ENCODE measurements at regions not wholly inside any gene's neighbourhood (a gene's known extent, or its start where the extent isn't known, plus 50 kb on each side); places are given as distances from the start of the nearest gene placed in this dataset.
"Not testable (repeated sequence)": the region's sequence is repeated elsewhere in the genome, so short reads cannot be mapped to it uniquely, and the experiment has no call there.

DNA sequence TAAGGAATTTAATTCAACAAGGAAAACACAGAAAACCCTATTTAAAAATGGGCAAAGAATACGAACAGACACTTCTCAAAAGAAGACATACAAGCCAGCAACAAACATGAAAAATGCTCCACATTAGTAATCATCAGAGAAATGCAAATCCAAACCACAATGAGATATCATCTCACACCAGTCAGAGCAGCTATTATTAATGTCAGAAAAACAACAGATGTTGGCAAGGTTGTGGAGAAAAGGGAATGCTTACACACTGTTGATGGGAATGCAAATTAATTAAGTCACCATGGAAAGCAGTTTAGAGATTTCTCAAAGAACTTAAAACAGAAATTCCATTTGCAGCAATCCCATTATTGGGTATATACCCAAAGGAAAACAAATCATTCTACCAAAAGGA lies 55.2 kb downstream of the GCC1 start:
- no peak for DNase-seq

DNA sequence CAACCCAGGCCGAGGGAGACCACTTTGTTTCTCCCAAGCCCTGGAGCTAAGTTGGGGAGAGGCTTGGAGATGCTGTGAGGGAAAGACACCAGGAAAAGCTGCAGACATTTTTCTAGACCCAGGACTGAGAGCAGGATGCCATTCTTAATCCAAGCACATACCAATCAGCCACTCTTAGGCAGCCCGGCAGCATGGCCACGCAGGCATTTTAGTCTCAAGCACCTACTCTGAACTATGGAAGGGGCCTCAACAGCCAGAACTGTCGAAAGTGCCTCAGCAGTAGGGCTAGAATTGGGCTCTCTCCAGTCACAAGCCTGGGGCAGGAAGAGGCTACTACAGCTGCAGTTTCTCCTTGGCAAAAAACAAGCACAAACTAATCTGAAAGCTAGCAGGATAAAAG lies 57.8 kb downstream of the GCC1 start:
- no peak for DNase-seq

DNA sequence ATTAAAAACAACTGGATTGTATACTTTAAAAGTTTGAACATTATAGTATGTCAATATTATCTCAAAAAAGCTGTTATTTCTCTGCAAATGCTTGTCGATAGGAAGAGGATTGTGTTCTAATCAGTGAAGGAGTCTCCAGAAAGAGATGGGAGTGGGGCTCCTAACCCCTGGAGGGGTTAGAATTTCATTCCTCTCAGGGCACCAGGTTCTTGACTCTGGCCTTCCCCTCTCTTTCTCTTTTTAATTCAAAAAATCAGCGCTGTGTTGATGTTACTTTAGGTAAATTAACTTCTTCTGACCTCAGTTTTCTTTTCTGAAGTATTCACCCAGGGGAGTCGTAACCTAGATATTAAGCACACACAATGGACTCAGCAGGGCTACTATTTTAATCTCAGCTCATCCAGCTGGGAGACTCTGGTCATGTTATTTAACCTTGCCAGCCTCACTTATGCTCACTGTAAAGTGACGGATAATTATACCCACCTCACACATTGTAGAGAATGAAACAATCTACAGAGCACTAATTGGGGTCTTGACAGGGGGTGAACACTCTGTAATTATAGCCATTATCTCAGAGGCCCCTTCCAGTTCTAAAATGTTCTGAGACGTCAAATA lies 59.4 kb downstream of the GCC1 start:
- DNase-seq: no peak

DNA sequence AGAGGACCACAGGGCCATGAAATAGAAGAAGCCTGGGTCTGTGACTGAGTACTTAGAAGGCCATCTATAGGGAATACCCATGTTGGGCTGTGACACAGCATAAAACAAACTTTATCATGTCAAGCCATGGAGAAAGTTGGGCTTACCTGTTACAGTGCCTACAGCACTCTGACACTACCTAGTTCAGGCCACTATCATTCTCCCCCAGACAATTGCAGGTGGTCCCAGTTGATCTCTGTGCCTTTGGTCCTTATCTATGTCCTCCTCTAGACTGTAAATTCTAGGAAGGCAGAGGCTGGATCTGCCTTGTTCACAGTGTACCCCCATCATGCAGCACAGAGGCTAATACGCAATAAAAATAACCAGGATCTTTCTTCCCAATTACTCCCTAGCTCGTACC lies 69.1 kb downstream of the GCC1 start:
- no peak for DNase-seq

DNA sequence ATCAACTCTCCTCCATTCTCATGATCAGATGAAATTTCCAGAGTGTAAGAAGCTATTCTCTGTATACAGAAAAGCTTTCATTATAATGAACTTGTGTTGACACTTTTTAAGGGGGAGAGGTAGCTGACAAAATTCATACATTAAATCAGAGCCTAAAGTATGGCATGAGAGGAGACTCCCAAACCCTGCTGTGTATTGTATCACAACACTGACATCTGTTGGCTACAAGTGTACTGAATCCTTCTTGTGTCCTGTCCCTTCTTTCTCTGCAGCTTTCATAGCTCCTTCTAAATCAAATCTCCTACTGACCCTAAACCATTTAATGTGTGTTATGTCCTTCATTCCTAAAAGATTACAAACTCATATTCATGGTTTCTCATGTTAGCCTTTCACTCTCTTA lies 70.9 kb downstream of the GCC1 start:
- peak in 1 of 56 donors; percentile 6 for DNase-seq

DNA sequence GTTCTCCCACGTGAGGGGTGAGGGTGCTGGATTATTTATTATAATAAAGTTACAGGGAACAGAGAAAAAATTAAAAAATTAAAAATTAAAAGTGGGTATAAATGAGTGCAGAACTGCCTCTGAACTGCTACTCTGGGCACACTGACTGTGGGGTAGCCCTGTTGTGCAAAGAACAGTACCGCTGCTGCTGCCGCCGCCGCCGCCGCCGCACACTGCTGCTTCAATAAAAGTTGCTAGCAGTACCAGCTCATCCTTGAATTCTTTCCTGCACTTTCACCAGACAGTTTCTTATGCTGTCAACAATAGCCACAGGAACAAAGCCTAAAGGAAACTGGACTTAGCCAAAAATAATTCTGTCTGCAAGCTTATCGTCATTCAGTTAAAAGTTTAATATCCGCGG lies 72.1 kb downstream of the GCC1 start:
- no peak for DNase-seq

DNA sequence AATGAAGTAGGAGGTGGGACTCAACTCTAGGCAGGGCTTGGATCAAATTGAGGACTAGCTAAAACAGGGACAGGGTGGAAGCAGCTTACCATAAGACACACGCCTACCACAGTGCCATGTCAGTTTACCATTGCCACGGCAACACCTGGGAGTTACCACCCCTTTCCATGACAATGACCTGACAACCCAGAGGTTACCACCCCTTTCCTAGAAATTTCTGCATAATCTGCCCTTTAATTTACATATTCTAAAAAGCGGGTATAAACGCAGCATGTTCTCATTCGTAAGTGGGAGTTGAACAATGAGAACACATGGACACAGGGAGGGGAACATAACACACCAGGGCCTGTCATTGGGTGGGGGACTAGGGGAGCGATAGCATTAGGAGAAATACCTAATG lies 72.7 kb downstream of the GCC1 start:
- no peak for DNase-seq

DNA sequence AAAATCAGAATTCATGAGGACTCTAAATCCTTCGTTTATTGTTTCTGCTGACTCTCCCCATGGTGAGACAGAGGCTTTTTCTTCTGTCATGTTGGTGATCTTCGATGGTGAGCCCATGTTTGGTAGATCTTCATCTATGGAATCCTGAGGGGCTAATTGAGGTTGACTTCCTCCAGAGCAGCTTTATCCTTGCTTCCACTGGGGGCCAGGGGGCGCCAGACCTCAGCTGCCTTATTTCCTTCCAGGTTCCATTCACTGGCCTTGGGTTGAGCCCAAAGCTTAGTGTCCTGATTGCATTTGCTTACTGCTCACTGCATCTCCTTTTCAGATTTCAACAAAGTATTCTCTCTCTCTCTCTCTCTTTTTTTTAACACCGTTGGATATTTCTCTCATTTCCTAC lies 80.7 kb downstream of the GCC1 start:
- DNase-seq: peak in 1 of 56 donors; percentile 2

DNA sequence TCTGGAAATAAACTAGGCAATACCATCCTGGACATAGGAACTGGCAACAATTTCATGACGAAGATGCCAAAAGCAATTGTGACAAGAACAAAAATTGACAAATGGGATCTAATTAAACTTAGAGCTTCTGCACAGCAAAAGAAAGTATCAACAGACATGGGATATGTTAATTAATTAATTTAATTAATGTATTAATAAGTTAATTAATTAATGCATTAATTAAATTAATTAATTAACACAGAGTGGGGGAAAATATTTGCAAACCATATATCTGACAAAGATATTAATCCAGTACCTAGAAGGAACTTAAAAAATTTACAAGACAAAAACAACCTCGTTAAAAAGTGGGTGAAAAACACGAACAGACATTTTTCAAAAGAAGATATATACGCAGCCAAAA lies 83.6 kb downstream of the GCC1 start:
- DNase-seq: no peak

DNA sequence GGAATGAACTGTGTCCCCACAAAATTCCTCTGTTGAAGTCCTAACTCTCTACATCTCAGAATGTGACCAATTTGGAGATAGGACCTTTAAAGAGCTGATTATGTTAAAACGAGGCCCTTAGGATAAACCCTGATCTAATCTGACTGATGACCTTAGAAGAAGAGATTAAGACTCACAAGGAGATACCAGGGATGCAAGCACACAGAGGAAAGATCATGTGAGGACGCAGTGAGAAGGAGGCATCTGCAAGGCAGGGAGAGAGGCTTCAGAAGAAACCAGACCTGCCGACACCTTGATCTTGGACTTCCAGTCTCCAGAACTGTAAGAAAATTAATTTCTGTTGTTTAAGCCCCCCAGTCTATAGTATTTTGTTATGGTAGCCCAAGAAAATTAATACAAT lies 94.9 kb upstream of the ZNF800 start:
- no peak for DNase-seq

DNA sequence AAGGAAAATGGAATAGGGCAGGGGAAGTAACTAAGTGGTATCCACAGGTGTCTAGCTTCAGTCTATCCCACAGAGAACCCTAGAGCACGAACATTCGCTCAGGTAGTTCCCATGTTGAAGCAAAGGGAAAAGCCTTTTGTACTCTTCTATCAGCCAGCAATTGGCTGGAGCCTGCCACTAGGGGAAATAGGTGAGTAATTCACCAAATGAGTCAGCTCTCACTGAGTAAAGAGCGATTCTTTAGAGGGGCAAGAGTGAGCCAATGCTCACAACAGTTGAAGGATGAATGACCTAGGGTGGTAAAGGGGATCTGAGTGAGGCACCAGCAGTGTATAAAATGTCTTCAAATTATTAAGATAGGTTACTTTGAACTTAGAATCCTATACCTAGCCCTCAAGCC lies 94.1 kb upstream of the ZNF800 start:
- no peak for DNase-seq

DNA sequence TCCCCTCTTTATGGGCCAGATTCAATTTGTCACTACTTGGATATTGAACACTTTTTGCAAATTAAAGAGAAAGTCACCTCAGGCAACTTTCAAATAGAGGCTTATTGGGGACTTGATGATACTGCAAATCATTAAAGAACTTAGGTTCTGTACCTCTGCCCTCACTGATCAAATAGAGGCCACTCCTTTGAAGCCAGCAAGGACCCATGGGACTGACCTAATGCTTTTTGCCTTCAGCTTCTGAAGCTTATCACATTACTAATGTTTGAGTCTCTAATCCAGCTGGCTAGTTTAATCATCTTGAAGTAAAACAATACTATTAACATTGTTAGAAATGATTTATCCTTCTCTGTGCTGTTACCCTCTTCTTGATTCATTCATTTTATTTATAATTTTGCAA lies 93.0 kb upstream of the ZNF800 start:
- DNase-seq: no peak

DNA sequence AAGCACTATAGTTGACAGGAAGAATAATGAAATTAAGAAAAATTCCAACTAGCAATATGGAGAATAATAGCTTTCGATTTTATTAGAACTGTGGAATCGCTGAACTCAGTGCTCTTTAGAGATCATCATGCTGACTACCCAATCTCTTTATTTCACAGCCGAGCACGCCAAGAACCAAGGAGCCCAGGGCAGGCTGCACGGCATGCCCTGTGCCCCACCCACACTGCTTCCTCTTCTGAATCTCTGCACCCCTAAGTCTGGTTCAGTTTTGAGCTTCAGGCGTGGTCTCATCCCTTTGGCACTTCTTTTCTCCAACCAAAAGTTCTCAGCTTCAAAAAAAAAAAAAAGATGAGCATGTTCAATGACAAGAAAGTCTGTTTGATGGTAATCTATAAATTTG lies 92.4 kb upstream of the ZNF800 start:
- DNase-seq: no peak

DNA sequence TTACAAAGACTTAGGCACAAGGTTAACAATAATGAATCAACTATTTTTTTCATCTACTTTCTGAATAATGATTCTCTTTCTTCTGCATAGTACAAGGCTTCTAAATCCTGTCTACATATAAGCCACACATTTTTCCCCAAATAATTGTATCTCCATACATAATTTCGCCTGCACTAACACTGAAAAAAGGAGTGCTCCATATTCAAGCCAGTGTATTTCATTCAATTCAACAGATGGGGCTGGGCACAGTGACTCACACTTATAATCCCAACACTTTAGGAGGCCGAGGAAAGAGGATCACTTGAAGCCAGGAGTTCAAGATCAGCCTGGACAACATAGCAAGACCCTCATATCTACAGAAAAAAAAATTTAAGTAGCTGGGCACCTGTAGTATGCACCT lies 86.0 kb upstream of the ZNF800 start:
- no peak for DNase-seq

DNA sequence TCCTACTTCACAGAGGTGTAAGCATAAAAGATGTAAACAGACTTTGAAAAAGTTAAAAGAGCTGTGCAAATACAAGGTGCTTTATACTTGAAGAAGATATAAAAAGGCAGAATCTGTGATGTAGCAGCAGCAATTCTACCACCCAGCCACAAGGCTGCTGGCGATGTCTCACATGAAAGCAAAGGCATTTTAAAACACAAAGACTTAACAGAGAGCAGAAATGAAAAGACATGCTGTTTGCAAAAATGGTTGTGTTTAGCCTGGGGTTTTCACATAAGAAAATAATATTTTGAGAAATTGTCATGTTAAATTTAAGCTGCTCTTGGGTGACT lies 85.5 kb upstream of the ZNF800 start:
- DNase-seq: peak in 1 of 56 donors; percentile 7

DNA sequence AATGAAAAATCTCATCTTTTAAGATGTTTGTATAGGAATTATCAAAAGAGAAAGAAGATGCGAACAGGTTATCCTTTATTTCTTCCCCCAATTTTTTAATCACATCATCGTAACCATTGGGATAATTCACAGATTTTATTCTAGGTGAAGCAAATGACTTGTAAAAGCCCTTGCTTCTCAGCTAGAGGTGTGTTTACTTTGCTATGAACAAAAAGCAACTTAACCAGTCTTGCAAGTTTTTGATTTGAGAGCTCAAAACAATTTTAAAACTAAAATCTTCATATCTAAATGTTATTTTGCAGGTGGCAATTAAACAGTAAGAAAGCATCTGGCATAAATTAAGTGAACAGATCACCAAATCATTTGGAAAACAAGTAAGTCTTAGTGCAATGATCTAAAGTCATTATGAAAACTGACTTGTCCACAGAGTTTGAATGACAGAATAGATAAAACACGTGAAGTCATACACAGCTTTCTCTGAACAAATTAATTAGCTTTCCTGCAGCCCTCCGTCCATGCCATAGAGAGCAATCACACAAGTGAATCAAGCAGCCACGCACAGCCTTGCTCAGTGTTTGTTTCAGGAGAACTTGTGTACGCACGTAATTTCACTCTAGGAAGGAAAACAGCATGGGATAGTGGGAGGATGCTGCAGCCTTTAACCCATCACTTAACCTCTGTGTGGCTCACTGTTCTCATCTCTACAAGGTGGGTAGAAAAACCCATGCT lies 85.0 kb upstream of the ZNF800 start:
- DNase-seq: no peak

DNA sequence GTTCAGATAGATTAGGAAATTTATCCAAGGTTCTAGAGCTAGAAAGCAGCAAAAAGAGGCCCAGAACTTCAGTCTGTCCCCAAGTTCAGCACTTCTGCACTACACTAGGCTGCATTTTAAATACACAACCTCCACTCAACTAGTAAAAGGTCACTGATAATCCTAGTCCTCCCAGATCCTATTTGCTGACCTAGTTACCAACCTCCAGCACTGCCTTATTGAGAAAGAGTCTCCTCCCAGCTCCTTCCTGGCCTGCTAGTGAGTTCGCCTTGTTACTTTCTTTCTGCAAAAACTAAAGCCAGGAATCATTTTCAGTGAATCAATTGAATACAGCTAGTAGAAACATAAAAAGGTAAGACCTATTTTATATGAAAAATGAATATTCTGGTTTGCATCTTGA lies 84.1 kb upstream of the ZNF800 start:
- DNase-seq: no peak

DNA sequence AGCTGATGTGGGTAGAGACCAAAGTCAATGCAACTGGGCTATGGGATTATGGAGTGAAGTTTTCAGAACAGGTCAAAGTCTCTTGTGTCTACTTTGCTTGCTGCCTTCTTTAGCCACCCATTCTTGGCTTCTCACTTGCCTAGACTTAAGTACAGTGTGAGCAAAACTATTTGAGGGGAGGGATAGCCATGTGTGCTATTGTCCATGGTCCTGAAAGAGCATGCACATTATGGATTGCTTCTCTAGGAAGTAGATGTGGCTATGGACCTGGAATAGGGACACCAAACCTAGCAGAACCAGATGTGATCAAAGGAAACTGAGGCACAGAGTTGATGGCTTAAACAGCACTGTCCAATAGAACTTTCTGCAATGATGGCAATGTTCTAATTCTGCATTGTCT lies 81.9 kb upstream of the ZNF800 start:
- DNase-seq: no peak

DNA sequence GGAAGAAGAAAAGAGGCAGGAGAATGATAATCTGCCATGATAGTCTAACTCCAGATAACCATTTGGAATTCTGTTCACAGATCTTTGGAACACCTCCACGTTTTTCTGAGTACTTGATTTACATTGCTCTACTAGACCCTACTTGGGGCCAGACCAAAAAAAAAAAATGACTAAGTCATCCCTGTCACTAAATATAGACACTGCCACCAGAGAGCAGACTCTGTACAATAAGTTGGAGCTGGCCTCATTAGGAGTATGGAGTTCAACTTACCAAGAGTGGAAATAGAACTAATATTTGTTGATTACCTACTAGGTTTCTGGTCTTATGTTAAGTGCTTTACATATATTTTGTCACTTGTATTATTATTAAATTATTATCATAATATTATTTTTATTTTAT lies 80.9 kb upstream of the ZNF800 start:
- DNase-seq: no peak

DNA sequence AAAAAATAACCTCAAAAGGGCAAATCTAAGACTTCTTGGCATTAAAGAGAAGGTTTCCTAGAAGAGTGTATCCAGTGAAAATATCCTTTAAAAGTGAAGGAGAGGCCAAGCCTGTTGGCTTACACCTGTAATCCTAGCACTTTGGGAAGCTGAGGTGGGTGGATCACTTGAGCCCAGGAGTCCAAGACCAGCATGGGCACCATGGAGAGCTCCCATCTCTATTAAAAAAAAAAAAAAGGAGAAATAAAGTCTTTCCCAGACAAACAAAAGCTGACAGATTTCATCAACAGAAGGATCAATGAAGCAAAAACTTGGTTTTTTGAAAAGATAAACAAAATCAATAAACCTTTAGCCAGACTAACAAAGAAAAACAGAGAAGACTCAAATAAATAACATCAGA lies 67.6 kb upstream of the ZNF800 start:
- DNase-seq: no peak

DNA sequence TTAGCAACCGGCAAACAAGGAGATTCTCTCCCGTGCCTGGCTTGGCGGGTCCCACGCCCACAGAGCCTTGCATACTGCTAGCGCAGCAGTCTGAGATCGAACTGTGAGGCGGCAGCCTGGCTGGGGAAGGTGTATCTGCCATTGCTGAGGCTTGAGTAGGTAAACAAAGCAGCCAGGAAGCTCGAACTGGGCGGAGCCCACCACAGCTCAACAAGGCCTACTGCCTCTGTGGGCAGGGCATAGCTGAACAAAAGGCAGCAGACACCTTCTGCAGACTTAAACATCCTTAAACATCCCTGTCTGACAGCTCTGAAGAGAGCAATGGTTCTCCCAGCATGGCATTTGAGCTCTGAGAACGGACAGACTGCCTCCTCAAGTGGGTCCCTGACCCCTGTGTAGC lies 58.8 kb upstream of the ZNF800 start:
- DNase-seq: not testable (repeated sequence)

DNA sequence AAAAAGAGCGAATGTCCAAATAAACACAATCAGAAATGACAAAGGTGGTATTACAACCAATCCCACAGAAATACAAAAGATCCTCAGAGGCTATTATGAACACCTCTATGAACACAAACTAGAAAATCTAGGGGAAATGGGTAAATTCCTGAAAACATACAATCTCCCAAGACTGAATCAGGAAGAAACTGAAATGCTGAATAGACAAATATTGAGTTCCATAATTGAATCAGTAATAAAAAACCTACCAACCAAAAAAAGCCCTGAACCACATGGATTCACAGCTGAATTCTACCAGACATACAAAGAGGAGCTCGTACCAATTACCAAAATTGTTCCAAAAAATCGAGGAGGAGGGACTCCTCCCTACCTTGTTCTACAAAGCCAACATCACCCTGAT lies 56.1 kb upstream of the ZNF800 start:
- DNase-seq: no peak

DNA sequence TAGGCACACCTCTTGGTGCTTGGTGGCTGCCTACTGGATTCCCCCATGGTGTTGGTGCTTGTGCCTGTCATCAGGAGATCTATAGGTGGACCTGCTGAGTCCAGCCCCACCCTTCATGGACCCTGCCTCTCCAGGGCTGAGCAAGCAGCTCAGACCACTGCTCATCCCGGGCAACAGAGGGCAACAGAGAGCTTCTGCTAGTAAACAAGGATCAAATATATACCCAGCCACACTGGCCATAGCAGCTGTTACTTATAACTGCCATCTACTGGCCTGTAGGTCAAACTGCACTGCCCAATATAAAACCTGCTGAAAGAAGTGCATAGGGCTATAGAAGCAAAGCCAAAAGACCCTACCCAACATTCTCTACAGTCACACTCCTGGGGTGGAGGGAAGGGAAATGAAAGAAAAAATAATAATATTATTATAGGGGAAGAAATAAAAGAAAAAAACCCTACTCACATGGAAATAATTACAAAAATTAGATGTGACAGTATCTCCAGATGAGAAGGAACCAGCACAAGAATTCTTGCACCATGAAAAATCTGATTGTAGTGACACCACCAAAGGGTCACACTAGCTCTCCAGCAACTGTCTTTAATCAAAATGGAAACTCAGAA lies 54.9 kb upstream of the ZNF800 start:
- DNase-seq: no peak
